Medulla oblongata (tissue), 1 donor: ENCODE measurements at regions not wholly inside any gene's neighbourhood (a gene's known extent, or its start where the extent isn't known, plus 50 kb on each side); places are given as distances from the start of the nearest gene placed in this dataset.
"Not testable (repeated sequence)": the region's sequence is repeated elsewhere in the genome, so short reads cannot be mapped to it uniquely, and the experiment has no call there.

Source experiments
- DNase-seq: peaks from one replicate; pipeline ENCODE4 v3.0.0-alpha.2; 2015; ENCODE audit errors: extremely low spot score

DNA sequence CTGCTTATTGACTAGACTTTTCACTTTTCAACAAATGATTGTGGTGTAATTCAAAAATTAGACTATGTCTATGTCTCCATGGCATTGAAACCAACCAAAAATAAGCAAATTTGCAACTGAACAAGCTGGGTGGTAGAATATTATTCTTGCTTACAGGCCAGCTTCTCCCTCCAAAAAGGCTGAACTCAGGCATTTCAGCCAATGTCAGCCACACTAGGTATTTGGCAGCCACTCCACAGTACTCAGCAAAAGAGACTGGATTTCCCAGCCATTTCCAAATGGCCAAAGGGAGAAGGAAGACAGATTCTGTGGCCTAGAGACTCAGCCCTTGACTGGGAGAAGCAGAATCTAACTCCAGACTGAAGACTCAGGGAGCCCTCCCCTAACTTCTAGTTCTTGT lies 121.8 kb upstream of the IRX5 start:
- DNase-seq = peak; percentile 17

DNA sequence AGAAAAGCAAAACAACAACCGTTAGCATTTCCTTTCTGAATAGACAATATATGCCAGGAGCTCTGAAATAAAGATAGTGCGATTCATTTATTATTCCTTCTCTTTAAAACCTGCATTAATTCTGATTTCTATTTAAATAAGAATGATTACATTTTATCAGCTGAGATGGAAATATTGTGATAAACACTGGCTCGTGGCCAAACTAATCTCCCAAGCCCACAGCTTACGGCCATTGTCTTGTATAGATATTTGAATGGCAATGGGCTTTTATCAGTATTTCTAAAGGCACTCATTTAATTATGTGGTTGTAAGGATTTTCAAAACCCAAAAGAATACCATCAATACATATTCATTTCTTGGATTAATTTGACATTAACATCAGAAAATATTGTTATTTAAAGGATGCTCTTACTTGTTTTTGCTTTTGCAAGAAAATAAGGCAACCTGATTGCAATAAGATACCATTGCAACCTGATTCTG lies 123.7 kb upstream of the IRX5 start:
- no peak for DNase-seq

DNA sequence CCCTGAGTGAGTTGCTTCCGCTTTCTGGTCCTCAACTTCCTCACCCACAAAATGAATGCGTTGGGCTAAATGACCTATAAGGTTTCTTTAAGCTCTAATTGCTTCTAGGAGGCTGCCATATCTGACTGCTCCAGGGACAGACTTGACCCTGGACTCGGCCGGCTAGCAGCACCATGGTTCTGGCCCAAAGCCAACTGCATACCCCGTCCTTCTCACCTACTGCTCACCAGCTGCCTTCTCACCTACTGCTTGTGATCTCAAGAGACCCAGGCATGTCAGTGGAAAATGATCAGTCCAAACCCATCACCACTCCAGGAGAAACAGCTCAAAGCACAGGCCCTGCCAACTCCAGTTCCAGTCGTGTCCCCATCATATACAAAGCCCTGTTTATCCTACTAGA lies 124.3 kb upstream of the IRX5 start:
- DNase-seq = no peak

DNA sequence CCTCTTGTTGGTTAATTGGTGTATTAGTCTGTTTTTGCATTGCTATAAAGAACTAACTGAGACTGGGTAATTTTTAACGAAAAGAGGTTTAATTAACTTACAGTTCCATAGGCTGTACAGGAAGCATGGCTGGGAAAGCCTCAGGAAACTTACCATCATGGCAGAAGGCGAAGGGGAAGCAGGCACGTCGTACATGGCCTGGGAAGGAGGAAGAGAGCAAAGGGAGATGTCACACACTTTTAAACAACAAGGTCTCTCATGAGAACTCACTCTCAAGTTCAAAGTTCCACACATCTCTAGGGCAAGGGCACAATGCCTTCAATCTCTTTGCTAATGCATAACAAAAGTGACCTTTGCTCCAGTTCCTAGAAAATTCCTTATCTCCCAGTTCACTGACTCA lies 125.0 kb upstream of the IRX5 start:
- DNase-seq = no peak

DNA sequence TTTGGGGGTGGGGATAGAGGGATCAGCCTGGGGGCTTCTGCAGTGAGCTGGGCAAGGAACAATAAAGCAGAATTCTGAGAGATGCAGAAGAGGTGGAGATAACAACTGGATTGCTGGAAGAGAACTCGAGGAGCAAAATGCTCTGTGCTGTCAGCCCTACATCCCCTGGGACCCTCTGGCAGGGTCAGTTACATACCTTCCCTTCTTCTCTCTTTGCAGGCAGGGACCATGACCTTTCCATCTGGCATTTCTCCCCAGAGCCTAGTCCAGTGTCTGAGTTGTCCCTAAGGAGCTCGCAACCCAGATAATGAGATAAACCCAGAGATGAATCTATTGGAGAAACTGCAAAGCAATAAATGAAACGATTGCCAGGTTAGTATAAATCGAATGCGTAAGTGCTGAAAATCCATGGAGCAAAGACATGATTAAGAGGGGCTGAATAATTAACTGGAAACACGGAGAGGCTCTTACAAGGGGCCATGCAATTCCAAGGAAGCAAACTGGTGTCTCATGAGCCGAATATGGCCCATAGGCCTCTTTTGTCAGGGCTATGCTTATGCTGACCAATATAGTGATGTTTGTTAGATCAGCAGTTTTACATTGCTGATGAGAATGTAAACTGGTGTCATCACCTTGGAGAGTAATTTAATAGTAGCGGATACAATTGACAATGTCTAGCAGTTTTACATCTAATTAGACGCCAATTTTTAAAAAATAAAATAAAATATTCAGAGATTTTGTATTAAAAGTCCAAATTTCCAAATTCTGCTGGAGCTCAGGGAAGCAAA lies 129.4 kb upstream of the IRX5 start:
- no peak for DNase-seq

DNA sequence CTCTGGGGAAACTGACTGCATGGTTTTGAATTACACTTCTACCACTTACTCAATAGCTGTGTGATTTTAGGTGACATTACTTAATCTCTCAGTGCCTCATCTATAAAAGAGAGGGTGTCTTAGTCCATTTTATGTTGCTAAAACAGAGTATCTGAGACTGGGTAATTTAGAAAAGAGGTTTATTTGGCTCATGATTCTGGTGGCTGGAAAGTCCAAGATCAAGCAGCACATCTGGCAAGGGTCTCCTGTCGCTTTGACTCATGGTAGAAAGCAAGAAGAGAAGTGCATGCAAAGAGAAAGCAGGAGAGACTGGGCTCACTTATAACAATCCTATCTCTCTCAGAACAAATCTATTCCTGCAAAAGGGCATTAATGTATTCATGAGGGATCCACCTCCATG lies 132.4 kb upstream of the IRX5 start:
- no peak for DNase-seq

DNA sequence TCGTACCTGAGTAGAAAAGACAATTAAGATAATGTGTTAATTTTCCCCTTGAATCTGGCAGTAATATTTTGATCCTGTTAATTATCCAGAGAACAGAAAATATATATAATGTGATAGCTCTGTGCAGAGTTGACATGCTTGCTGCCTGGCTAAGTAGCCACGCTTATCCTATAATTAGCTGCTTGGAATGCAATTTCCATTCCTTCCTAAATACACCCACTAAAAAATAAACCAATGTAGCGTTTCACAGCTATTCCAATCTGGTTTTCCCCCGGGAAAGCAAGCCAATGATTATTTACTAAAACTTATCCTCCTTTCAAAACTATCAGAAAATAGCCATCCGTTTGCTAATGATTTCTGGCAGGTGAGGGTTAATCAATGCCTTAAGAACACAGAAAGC lies 134.5 kb upstream of the IRX5 start:
- no peak for DNase-seq

DNA sequence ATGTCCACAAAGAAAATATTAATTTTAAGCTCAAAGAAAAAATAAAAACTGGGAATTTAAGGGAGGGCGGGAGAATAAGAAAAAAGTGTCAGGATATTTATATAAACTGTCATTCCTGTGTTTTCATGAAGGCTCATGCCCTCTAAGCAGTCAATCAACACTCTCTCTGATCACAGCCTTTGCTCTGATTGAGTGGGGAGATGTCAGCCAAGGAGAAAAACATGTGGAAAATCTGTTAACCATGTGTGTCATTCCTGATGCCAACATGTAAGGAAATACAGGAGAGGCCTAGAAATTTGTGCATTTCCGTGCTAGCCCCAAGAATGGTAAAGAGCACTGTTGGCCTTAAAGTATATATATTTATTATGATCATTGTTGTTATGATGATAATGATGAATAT lies 137.9 kb upstream of the IRX5 start:
- DNase-seq = no peak

DNA sequence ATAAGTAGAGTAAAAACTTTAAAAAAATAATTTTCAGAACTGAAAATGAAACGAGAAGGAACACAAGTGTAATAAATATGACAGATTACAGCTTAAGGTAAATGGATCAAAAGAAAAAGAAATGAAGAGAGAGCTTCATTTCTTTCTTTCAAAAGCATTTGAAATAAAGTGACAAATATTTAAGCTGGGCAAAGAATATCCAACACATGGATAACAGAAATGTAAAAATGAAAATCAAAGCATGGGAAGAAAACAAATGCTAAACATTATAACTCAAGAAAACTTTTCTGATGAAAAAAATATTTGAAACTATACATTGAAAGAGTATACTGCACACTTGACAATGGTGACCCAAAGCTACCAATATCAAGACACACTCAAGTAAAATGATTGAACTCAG lies 143.6 kb upstream of the IRX5 start:
- no peak for DNase-seq

DNA sequence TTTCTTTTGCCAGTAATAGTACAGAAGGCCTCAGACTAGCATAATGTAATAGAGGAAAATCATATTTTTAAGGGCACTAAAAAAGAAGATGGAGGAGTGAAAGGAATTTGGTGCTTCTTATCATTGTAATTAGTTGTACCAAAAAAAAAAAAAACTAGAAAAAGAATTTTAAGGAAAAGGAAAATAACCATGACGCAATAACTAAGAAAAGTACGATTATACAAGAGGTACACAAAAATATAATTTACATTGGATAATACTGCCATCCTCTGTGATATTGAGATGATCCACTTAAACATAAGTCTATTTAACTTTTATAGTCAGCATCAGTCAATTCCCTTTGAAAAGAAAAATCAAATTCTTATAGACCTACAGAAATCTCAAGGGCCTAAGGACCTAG lies 146.7 kb upstream of the IRX5 start:
- no peak for DNase-seq

DNA sequence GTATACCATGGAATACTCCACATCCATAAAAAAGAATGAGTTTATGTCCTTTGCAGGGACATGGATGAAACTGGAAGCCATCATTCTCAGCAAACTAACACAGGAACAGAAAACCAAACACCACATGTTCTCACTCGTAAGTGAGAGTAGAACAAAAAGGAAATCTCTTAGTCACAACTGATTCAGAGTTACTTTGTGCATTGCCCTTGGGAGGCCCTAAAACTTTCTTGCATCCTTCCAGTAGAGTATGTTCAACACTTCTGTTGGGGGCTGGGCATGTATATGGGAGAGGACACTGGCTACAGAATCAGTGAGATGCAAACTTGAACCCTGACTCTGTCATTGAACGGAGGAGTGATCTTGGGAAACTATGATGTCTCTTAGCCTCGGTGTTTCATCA lies 147.4 kb upstream of the IRX5 start:
- no peak for DNase-seq

DNA sequence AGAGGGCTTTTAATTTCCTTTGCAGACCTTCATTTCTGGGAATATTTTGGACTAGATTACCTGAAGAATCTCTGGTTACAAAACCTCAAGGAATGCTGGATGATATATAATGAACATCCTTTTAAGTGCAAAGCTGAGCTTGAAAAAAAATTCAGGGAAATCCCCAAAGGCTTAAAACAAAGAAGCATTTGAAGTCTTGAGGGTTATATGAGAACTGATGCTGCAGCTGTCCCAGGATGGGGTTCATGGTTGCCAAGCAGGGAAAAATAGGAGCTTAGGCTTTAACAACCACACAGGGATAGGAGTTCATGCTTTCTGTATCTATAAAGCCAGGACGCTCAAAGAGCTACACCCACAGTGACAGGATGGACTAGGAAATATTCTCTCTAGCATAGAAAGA lies 150.4 kb upstream of the IRX5 start:
- DNase-seq = no peak

DNA sequence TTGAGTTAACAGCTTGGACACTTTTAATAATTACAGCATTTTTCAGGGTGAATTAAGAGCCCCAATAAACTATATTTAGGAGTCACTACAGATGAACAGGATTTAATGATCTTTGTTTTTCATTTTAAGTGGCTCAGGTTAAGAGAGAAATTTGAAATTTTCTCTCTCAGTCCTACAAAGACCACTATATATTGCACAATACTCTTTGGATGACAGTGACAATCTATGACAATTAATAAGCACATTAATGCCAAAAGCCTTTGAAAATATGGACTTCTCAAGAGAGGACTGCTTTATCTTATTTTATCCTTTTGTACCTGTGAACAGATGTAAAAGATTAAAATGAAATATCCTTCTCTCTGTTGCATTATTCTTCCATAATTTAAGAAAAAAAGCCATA lies 151.1 kb upstream of the IRX5 start:
- DNase-seq = no peak

DNA sequence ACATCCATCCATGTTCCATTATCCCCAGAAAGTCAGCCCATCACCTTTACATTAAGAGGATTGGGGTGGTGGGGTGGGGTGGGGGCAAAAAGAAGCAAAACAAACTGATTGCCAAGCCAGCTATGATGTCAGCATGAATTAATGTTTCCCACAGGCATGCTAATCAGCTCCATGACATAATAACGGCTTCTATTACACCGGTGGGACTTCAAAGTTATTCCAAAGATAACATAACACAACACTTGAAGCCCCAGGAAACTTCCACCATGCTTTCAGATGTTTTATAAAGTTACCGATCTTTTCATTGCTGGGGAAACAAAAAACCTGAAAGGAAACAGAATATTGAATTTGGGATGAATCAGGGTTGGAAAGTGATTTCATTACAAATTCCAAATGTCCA lies 155.9 kb upstream of the IRX5 start:
- DNase-seq = no peak

DNA sequence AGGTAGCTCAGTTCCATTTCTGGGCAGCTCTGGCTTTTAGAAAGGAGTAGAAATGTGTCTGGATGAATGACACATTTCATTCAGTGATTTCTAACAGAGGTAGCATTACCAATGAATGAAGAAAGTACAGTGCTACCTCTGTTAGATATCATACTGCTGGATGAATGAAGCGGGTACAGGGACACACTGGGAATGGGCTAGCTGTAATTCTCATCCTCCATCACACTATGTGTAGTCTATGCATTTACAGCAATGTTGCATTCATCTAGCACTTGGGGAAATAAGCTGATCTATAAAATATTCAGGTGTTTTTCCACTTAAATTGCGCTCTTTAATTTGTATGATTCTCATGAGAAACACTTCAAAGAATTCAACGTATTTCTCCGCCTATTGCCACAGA lies 158.3 kb upstream of the IRX5 start:
- no peak for DNase-seq

DNA sequence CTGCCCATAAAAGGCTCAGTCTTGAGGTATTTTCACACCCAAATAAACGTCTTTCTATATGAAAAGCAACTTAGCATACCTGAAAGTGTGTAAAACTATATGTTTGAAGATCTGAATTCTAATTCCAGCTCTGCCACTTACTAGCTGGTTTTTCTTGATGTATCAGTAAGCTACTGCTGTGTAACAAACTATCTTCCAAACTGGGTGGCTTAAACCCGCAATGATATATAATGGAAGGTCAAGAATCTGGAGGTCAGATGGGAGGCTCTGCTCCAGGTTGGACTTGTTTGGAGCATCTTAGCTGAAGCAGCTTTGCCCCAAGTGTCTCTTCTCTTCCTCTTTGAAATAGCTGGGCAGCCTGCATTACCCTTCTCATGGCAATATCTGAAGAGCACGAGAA lies 164.3 kb upstream of the IRX5 start:
- DNase-seq = no peak

DNA sequence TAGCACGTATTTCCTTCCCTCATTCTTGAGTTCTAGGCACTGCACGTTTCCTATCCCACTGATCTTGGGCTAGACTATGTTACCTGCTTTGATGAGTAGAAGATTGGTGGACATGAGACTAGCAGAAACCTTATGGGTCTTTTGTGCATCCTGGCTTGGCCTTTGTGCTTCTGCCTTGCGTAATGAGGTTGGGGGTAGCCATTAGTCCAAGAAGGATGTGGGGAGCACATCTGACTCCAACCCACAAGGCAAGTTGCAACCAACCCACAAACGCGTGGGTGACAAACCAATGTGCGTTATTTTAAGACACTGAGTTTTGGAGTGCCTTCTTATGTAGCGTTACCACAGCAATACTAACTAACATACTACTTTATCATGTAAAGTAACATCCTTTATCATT lies 180.4 kb upstream of the IRX5 start:
- no peak for DNase-seq

DNA sequence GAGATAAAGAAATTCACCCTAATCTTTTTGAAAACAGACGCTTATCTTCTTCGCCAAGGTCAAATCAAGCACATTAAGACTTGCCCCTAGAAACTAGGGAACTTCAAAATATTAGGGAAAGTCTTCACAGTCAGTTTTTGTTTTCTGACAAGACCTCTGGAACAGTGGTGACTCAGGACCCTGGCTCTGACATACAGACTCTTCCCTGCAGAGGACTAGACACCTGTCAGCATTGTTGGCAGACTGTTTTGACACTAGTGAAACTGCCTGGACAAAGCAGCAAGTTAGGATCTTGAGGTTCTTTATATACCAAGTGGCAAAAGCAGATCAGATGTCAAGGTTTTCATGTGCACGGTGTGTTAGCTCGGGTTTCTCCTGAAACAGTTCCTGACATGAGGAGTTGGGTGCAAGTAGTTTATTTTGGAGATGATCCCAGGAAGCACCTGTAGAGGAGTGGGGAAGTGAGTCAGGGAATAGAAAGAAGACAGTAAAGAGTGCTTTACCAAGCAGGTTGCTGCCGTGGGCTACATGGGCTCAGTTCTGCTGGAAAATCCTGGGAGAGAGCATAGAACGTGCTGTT lies 182.0 kb upstream of the IRX5 start:
- no peak for DNase-seq

DNA sequence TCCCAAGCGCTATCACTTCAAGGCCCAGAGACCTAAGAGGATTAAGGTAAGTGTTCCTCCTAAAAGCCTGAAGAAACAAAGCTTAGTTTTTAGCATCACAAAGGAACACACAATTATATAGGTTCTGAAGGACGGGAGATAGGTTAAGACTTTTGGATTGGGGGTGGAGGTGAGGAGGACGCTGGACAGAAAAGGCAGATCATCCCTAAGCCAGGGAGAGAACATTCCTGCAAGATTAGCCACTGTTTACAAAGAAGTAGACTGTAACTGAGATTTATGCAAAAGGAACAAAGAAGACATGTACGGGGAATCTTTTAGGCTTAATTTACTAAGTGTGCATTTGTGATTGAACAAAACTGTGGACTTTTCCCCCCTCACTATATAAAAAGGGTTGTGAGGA lies 184.1 kb upstream of the IRX5 start:
- DNase-seq = no peak

DNA sequence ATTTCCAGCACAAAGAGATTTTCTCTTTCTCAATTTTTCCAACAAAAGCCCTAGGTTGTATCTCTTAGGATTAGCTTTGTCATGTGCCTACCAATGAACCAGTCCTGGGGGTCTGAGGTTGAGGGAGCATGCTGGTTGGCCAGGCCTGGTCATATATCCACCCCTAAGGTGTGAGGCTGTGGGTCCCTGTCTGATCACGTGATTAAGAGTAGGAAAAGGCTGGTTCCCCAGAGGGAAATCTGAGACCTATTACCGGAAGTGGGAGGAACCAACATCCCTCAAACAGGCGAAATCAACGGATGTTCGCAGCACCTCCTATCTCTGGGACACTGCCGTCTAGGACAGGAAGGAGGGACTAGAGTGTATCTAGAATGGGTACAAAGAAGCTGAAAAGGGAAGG lies 185.7 kb upstream of the IRX5 start:
- DNase-seq = no peak

DNA sequence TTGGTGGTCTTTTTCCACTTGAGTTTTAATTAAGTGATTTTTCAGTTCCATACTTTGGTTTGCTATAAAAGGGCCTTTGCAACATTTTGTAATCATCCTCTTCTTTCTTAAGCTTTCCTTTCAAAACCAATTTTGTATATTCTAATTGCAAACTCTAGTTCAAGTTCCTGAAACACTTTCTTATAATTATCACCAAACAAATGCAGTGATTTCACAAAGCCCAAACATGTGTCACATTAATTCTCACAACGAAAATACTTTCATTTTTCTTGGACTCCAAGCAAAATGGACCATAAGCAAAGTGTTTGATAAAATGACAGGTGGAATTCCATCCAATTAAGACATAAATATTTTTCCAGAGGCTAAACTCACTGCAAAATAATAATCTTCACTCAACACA lies 188.2 kb upstream of the IRX5 start:
- no peak for DNase-seq

DNA sequence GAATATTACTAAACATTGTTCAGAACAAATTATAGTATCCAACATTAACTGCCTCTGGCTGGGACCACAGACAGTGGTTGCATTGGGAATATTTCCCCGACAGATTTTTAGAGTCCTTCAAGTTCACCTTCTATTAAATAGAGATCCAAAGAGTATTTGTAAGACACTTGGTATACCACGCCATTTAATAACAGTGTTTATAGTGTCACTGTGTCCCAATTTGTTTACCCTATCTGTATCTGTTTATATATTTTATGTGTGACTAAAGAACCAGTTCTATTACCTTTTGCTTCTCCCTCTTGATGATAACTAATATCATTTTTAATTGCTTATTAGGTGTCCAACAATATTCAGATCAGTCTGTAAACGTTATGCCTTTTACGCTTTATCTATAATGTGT lies 191.3 kb upstream of the IRX5 start:
- DNase-seq = no peak

DNA sequence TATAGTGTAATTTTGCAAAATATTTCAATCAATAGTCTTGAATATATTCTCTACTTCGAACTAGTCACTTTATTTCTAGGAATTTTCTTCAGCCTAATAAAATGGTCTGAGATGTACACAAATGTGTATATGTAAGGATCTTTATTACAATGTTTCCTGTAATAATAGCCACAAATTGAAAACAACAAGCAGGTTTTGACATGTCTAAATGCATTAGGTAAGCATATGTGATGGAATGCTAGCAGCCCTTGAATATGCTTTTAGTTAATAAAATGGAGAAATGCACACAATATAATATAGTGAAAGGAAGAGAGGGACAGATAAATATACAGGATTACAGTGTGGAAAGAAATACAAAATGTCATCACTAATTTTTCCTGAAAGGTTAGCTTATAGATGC lies 196.5 kb upstream of the IRX5 start:
- DNase-seq = no peak

DNA sequence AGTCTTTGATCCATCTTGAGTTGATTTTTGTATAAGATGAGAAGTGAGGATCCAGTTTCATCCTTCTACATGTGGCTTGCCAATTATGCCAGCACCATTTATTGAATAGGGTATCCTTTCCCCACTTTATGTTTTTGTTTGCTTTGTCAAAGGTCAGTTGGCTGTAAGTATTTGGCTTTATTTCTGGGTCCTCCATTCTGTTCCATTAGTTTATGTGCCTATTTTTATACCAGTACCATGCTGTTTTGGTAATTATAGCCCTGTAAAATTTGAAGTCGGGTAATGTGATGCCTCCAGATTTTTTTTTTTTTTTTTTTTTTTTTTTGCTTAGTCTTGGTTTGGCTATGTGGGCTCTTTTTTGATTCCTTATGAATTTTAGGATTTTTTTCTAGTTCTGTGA lies 203.0 kb upstream of the IRX5 start:
- not testable (repeated sequence) for DNase-seq
